Activated effector memory CD4-positive, alpha-beta T cell treated with Interleukin-2 at 50 U/mL for 16 hours (primary cell): ENCODE measurements at regions not wholly inside any gene's neighbourhood (a gene's known extent, or its start where the extent isn't known, plus 50 kb on each side); places are given as distances from the start of the nearest gene placed in this dataset.
"Not testable (repeated sequence)": the region's sequence is repeated elsewhere in the genome, so short reads cannot be mapped to it uniquely, and the experiment has no call there.

ENCODE experiments used
- DNase-seq: peaks from one replicate; pipeline ENCODE4 v3.0.0-alpha.2; 2020

DNA sequence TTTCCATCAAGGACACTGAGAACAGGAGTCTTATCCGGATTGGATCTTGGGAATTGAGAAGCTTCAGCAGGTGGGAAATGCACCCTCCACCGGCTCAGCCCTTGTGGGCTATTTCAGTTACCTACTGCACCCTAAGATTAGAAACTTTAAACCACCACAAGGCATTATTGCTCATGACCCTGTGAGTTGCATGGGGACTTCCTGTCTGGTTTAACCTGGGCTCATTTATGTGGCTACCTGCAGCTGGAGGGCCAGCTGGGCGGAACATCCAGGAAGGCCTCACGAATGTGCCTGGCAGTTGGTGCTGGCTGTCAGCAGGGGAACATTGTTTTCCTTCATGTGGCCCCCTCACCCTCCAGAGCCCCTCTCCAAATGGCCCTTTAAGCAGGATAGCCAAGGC lies 164.1 kb downstream of the DEFB131A start:
- DNase-seq = no peak

DNA sequence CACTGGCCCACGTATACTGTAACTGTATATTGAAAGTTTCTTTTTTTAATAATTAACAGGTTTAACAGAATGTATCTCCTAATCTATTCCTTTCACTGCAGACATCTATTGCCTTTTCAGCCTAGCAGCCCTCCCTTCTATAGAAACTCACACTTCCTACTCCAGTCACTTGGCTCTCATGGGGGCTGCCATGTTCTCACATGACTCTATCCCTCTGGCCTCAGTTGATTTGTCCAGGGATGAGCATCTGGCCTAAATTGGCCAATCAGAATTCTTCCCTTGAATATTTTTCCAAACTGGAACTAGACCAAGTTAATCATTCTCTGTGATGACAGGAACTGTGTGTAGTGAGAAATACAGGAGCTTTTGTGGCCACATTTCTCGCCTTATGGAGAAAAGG lies 166.1 kb downstream of the DEFB131A start:
- DNase-seq = not testable (repeated sequence)

DNA sequence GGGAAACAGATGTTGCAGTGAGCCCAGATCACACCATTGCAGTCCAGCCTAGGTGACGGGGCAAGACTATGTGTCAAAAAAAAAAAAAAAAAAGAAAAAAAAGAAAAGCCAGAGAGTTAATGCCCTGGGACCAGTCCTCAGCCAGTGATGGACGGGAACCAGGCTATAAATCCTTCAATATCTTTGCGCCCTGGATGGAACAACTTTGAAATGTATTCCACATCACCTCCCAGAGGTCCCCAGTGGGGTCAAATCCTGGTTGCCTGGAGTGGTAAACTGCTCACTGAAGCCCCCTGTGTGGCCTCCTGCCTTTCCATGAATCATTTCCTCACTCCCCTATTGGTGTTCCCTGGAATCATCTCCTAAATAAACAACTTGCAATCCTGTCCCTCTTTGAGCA lies 166.9 kb downstream of the DEFB131A start:
- DNase-seq = no peak

DNA sequence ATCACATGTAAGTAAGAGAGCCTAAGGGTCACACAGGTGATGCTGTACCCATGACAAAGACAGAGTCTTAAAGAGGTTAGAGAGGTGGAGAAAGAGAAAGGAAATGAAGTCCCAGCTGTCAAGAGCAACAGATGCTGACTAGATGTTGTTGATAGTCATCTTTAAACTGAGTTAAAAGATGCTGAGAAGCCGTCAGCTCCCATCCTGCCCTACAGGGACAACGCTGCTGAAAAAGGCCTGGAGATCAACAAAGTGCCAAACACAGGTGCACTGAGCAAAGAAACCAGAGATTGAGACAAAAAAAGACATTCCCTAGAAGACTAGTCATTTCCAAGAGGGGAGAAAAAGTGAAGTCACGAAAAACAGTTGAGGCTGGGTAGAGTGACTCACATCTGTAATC lies 145.0 kb upstream of the DRD5 start:
- DNase-seq = not testable (repeated sequence)

DNA sequence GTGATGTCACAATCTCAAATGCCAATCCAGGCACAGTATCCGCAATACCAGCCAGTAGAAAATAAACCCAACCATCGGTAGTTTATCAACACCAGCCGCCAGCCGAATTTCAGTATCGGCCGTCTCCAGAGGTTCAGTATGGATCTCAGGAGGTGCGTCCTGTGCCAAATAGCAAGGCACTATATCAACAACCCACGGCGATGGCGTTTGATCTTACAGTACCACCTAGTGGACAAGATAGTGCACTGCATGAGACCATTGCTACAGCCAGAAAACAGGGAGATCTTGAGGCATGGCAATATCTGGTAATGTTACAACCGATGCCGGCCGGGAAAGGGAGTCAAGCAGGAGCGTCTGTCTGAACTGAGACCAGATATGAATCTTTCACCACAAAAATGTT lies 121.8 kb upstream of the DRD5 start:
- peak; percentile 0 for DNase-seq

DNA sequence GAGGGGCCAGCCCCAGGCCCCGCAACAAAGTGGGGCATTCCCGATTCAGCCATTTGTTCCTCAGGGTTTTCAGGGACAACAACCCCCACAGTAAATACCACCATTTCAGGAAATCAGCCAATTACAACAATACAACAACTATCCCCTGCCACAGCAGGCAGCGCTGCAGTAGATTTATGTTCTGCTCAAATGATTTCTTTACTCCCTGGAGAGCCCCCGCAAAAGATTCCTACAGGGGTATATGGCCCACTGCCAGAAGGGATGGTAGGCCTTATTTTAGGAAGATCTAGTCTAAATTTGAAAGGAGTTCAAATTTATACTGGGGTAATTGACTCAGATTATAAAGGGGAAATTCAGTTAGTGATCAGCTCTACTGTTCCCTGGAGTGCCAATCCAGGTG lies 120.5 kb upstream of the DRD5 start:
- not testable (repeated sequence) for DNase-seq

DNA sequence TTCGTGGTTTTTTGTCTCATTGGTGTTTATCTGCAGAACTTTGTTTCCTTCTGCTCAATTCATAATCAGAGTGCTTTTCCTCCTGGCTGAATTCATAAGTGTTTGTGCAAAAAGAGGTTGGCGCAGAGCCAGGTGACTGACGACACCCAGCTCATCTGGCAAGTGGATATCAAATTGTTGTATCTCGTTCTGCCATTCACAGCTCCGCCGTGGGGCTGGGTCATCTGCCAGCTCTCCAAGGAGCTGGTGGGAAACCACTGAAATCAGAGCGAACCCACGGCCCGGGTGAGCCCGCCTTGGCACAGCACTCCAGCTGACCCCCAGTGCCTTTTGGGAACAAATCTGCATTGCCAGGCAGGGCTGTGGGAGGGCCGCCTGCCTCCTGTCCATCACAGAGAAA lies 110.7 kb upstream of the DRD5 start:
- not testable (repeated sequence) for DNase-seq

DNA sequence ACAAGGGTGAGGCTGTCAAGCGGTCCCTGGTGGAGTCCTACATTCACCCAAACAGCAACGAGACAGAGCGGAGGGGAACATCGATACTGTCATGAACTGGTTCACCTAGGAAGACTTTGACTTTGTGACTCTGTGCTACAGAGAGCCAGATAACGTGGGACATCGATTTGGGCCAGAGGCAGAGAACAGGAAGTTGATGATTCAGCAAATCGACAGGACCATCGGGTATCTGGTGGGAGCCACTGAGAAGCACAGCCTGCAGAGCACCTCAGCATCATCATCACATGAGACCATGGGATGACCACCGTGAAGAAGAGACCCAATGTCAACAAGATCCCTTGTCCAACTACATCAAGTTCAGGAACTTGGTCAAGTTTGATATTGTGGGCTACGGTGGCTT lies 104.1 kb upstream of the DRD5 start:
- not testable (repeated sequence) for DNase-seq

DNA sequence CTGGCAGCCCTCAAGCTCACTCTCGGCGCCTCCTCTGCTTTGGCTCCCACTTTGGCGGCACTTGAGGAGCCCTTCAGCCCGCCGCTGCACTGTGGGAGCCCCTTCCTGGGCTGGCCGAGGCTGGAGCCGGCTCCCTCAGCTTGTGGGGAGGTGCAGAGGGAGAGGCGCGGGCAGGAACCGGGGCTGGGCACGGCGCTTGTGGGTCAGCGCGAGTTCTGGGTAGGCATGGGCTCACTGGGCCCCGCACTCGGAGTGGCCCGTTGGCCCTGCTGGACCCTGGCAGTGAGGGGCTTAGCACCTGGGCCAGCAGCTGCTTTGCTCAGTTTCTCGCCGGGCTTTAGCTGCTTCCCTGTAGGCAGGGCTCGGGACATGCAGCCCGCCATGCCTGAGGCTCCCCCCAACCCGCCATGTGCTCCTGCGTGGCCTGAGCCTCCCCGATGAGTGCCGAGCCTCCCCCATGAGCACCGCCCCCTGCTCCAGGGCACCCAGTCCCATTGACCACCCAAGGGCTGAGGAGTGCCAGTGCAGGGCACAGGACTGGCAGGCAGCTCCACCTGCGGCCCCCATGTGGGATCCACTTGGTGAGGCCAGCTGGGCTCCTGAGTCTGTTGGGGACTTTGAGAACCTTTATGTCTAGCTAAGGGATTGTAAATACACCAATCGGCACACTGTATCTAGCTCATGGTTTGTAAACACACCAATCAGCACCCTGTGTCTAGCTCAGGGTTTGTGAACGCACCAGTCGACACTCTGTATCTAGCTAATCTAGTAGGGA lies 101.5 kb upstream of the DRD5 start:
- no peak for DNase-seq

DNA sequence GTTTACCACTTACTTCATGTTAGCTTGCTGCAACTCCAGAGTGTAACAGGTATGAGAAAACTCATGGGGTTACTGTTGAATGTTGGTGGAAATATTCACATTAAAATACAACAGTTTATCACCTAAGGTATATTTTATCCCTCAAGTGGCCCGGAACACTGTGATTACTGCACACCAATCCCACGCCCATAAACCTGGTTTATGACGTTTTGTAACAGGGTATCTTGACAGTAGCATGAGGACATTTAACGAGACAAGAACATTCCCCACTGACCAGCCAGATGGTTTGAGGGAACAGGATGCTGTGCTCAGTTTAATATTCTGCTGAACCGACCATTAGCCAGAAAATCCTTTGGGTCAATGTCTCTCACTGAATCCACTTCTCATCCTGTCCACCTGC lies 98.3 kb upstream of the DRD5 start:
- DNase-seq = not testable (repeated sequence)

DNA sequence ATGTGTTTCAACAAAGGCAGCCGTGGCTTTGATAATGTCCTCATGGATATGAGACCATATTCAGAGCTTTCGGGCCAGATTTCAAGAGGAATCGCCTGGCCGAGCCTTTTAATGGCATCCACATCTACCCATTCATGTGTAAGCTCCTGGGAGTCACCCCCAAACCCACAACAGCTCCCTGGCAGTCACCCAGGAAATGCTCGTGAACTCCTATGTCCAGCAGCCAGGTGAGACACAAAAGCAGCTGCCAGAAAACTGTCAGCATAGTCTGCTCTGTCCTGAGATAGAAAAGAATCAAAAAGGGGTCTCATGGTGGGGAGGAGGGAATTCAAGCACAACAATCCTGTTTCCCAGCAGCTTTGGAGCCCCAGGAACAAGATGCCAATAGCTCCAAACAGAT lies 96.4 kb upstream of the DRD5 start:
- not testable (repeated sequence) for DNase-seq

DNA sequence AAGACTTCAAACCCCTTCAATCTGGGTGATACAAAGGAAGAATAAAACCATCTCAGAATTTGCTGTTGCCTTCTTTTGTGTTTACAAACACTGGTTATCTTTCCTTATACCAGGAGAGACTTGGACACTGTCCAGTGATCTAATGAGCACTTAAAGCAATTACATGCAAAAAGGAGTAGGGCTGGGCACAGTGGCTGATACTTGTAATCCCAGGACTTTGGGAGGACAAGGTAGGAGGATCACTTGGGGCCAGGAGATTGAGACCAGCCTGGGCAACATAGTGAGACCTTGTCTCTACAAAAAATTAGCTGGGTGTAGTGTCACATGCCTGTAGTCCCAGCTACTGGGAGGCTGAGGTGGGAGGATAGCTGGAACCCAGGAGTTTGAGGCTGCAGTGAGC lies 95.7 kb upstream of the DRD5 start:
- no peak for DNase-seq

DNA sequence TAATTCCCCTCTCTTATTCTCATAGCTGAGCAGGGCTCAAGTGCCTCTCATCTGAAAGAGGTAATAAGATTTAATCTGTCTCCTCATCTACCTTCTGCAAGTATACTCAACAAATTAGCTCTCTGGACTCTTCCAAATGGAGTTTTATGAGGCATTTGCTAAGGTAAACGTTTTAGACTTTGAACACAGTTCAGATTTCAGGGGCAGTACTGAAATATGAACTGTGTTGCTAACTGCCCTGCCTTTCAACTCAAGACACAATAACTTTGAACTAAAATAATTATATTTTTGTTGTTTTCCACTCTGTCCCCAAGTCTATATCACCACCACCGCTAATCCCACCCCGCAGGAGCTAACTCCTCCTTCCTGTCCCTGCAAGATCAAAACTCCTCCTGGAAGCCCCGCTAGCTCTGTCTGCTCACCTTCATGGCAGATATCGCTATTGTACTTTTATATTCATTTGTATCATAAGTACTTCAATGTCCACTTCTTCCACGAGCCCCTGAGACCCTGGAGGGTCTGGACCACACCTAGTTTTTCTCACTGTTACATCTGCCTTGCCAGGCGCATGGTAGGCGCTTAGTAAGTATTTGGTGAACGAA lies 90.7 kb upstream of the DRD5 start:
- not testable (repeated sequence) for DNase-seq

DNA sequence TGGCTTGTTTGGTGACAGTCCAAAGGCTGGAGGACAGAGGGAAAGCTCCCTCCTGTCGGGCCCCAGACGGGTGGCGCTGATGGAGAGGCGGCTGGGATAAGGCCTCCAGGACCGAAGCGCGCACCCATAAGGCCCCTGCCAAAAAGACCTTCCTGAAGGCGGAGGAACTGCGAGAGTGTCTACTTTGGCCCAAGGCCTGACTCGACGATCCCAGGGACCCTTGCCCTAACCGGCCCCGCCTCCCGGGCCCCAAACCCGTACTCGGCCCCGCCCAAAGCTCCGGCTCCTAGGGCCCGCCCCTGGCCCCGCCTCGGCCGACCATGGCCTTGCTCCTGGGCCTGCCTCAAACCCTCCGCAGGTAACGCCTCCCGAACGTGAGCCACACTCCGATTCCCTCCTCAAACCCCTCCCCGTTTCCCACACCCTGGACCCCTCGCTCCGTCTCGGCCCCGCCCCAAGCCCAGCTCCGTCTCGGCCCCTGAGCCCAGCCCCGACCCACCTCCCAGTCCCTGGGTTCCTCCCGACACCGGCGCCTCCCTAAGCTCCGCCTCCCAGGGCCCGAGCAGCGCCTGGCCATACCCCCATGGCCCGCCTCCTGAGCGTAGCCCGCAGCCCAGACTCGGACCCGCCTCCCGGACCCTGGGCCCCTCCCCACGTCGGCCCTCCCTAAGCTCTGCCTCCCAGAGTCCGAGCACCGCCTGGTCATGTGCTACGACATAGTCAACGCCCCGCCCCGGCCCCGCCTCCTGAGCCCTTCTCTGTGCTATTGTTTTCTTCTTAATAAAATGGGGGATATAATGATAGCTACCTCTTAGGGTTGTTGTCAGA lies 90.0 kb upstream of the DRD5 start:
- peak; percentile 92 for DNase-seq

DNA sequence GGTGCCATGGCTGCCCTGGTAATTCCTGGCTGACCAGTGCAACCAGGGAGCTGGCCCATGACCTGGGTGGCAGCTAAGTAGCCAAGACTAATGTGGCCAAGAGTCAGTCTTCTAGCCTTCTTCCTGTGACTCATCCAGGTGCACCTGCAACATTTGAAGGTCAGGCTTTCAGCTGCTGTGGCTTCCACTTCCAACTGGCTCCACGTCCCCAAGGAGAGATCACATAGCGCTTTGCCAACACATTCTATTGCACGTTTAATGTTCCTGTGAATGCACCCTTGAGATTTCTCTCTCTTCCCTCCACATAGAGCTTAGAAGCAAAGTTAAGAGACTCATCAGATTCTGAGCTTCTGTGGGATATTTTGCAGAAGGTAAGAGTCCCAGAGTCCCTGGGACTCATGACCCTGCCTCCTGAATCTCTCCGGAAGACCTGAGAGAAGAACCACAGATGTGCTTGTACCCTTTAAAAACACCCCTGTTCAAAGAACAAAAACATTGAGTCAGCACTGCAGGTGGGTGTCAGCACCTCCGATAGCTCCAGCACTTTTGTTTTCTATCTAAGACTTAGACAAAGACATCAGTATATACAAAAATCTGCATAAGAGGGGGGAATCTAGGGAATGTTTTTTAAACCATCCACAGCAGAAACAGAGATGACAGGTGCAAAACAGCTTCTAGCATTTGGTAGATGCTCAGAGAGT lies 88.5 kb upstream of the DRD5 start:
- not testable (repeated sequence) for DNase-seq

DNA sequence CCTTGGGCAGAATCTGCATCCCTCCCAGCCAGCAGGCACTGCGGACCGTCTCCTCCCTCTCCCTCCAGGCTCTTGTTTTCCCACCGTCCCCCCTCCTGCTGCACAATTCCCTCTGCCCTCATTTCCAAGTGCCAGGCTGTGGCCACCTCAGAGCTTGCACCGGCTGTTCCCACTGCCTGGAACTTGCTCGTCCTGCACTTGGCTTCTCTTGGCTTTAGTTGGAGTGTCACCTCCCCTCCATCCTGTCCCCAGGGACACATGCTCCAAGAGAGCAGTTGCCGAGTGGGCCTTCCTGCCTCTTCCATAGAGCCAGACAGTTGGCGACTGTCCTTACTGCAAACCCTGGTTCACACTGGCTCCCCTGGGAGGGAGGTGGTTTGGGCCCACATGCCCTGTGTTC lies 87.0 kb upstream of the DRD5 start:
- DNase-seq = not testable (repeated sequence)

DNA sequence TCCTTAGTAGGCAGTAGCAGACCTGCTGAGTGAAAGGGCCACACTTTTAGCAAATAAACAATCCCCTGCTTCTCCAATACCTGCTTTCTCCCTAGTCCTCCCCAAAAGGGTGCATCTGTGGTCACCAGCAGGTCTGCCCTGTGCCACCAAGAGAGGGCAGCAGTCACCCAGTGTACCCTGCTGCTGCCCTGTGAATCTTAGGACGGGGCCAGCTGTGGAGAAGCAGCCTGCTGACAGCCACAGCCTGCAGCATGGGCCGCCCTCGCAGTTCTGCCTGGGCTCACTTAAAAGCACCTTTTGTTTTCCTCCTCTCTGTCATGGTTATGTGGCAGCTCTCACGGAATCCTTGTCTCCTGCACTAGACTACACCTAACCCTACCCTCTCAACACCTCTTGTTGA lies 85.4 kb upstream of the DRD5 start:
- peak; percentile 8 for DNase-seq

DNA sequence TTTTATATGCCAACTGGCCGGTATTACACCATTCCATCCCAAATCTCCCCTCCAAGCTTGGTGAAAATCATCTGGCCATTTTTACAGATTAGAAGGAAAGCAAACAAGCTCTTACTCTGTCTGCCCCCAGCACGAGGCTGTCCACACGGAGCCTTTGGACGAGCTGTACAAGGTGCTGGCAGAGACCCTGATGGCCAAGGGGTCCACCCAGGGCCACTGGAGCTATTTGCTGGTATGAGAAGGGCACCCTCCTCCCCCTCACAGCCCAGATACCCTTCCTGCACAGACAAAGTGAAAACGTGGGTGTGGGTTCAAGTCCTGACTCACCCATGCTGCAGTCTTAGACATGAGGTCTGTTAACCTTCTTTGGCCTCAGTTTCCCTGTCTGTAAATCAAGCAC lies 84.9 kb upstream of the DRD5 start:
- not testable (repeated sequence) for DNase-seq

DNA sequence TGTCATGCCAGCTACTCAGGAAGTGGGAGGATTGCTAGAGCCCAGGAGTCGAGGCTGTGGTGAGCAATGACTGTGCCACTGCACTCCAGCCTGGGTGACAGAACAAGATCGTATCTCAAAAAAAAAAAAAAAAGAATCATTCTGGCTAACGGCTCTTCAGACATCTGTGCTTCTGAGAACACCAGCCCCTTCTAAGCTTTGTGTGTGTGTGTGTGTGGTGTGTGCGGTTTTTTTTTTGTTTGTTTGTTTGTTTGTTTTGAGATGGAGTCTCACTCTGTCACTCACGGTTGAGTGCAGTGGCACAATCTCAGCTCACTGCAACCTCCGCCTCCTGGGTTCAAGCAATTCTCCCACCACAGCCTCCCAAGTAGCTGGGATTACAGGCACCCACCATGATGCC lies 79.4 kb upstream of the DRD5 start:
- not testable (repeated sequence) for DNase-seq

DNA sequence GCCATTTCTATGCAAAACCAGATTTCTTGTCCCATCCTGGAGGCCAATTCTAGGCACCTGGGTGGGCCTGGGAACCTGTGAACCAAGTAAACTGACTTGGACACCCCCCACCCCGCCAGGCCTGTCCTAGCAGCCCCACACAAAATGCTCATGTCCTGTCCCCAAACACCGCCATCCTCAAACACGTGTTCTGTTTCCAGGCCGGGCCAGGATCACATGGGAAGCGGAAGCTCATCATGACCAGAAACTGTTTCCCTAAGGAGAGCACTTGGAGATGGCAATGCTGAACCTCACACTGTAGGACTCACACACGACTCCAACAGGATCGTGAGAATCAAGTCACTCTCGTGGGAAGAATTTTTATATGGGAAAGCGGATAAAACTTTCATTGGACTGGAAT lies 78.7 kb upstream of the DRD5 start:
- DNase-seq = not testable (repeated sequence)

DNA sequence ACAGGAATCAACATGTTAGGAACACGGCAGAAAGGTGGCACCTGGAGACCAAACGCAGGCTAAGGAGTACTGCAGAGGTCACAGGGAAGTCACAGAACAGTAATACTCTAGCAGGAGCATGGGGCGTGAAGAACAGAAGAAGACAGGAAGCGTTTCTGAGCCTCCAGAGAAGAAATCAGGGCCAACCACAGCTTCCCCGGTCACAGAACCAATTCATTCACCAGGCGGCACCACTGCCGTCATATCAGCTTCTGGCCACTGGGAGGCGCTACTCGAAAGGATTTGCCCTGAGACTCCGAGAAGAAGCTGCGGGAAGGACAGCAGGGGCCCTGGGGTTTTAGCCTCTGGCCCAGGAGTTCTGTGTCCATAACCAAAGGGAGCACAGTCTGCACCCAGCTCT lies 78.0 kb upstream of the DRD5 start:
- DNase-seq = peak; percentile 47

DNA sequence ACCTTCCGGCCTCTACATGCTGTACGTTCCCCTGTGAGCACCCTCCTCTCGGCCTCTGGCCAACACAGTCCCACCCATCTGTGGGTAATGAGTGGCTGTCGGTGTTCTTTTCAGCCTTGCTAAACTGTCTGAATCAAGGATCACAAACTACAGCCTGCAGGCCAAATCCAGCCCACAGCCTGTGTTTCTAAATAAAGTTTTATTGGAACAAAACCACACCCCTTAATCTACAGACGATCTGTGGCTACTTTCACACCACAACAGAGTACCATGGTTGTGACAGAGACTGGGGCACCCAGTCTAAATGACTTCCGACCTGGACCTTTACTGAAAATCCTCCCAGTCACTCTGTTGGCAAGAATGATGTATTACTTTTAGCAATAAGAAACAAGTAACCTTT lies 77.3 kb upstream of the DRD5 start:
- DNase-seq = not testable (repeated sequence)
